Parathyroid adenoma (tissue), 2 donors: ENCODE measurements at regions not wholly inside any gene's neighbourhood (a gene's known extent, or its start where the extent isn't known, plus 50 kb on each side); places are given as distances from the start of the nearest gene placed in this dataset.
"Not testable (repeated sequence)": the region's sequence is repeated elsewhere in the genome, so short reads cannot be mapped to it uniquely, and the experiment has no call there.

Source experiments
- H2AFZ ChIP-seq: fragments of 300-600 bp; sonication (generic); one replicate; pipeline ENCODE4 v1.7.0; 2017; ENCODE audit warnings: antibody characterized with exemption, mild to moderate bottlenecking
- H3K27ac ChIP-seq: fragments of 300-600 bp; sonication (generic); one replicate; pipeline ENCODE4 v1.7.0; 2017
- H3K27me3 ChIP-seq: fragments of 300-600 bp; sonication (generic); one replicate; pipeline ENCODE4 v1.7.0; 2017; ENCODE audit warnings: low read length; ENCODE audit not compliant: control insufficient read depth, insufficient read depth
- H3K36me3 ChIP-seq: fragments of 300-600 bp; sonication (generic); one replicate; pipeline ENCODE4 v1.7.0; 2017; ENCODE audit warnings: low read length; ENCODE audit not compliant: control insufficient read depth, insufficient read depth
- H3K4me1 ChIP-seq: fragments of 300-600 bp; sonication (generic); one replicate; pipeline ENCODE4 v1.7.0; 2017; ENCODE audit warnings: control low read depth
- H3K4me2 ChIP-seq: fragments of 300-600 bp; sonication (generic); one replicate; pipeline ENCODE4 v1.7.0; 2017; ENCODE audit warnings: low read length
- H3K4me3 ChIP-seq: fragments of 300-600 bp; sonication (generic); one replicate; pipeline ENCODE4 v1.7.0; 2017; ENCODE audit warnings: low read depth, low read length
- H3K79me2 ChIP-seq: fragments of 300-600 bp; sonication (generic); one replicate; pipeline ENCODE4 v1.7.0; 2017; ENCODE audit warnings: control low read depth
- H3K9ac ChIP-seq: fragments of 300-600 bp; sonication (generic); one replicate; pipeline ENCODE4 v1.7.0; 2017; ENCODE audit warnings: mild to moderate bottlenecking
- H3K9me3 ChIP-seq: fragments of 300-600 bp; sonication (generic); one replicate; pipeline ENCODE4 v1.7.0; 2017; ENCODE audit warnings: low read length; ENCODE audit not compliant: control insufficient read depth
- TF ChIP-seq, protein P1 (sequence below): fragments of 300-600 bp; sonication (generic); IDR thresholded peaks from one replicate; pipeline ENCODE4 v1.7.0; 2017; ENCODE audit warnings: antibody characterized with exemption, mild to moderate bottlenecking
- donor health status: primary hyperparathyroidism.

GRCh38 chr19:29154163-29154562 lies 58.8 kb downstream of the UQCRFS1 start:
- no peaks in the 10 kb centered on the region for H3K36me3 ChIP-seq
- H3K4me2 ChIP-seq, result no peak overlapping the region
- no peak overlapping the region for H3K9ac ChIP-seq
- no peaks in the 10 kb centered on the region for H3K9me3 ChIP-seq
- no peak overlapping the region for H3K4me3 ChIP-seq
- H3K79me2 ChIP-seq, result no peaks in the 10 kb centered on the region
- TF ChIP-seq, protein P1, sequence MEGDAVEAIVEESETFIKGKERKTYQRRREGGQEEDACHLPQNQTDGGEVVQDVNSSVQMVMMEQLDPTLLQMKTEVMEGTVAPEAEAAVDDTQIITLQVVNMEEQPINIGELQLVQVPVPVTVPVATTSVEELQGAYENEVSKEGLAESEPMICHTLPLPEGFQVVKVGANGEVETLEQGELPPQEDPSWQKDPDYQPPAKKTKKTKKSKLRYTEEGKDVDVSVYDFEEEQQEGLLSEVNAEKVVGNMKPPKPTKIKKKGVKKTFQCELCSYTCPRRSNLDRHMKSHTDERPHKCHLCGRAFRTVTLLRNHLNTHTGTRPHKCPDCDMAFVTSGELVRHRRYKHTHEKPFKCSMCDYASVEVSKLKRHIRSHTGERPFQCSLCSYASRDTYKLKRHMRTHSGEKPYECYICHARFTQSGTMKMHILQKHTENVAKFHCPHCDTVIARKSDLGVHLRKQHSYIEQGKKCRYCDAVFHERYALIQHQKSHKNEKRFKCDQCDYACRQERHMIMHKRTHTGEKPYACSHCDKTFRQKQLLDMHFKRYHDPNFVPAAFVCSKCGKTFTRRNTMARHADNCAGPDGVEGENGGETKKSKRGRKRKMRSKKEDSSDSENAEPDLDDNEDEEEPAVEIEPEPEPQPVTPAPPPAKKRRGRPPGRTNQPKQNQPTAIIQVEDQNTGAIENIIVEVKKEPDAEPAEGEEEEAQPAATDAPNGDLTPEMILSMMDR, result no peak
- H2AFZ ChIP-seq, result no peak overlapping the region
- H3K27me3 ChIP-seq, result no peaks in the 10 kb centered on the region
- H3K27ac ChIP-seq, result no peak overlapping the region
- H3K4me1 ChIP-seq, result no peaks in the 10 kb centered on the region

DNA sequence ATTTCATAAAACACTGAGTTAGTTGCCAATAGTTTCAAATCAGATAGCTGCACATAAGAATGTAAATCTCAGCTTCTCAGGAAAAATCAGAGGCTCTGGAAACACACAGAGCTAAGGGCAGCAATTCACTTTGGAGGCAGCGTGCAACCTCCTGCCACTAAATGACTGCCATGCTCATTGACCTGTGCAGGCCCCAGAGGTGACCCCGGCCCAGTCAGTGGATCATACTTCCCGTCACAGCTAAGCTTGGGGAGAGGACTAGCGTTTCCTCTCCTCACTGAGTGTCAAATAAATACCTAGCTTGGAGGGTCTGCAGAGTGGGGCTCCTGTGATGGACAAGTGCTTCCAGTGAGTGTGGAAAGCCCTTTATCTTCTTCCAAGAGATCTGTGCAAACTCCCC lies 67.2 kb downstream of the UQCRFS1 start:
- no peak overlapping the region for H3K4me2 ChIP-seq
- H3K4me1 ChIP-seq, result no peaks in the 10 kb centered on the region
- TF ChIP-seq, protein P1, result no peak
- H3K4me3 ChIP-seq, result no peak overlapping the region
- no peaks in the 10 kb centered on the region for H3K27me3 ChIP-seq
- H3K9me3 ChIP-seq, result no peaks in the 10 kb centered on the region
- no peak overlapping the region for H3K27ac ChIP-seq
- no peaks in the 10 kb centered on the region for H3K36me3 ChIP-seq
- no peaks in the 10 kb centered on the region for H3K79me2 ChIP-seq
- H2AFZ ChIP-seq, result no peak overlapping the region
- H3K9ac ChIP-seq, result no peak overlapping the region

GRCh38 chr19:29143183-29143582 lies 69.8 kb downstream of the UQCRFS1 start:
- Histone ChIP-seq H3K36me3 (no peaks in the 10 kb centered on the region), H2AFZ (no peak overlapping the region), H3K9ac (no peak overlapping the region), H3K27ac (no peak overlapping the region), H3K27me3 (no peaks in the 10 kb centered on the region), H3K9me3 (no peaks in the 10 kb centered on the region), H3K4me1 (no peaks in the 10 kb centered on the region), H3K4me3 (no peak overlapping the region), H3K4me2 (no peak overlapping the region), H3K79me2 (no peaks in the 10 kb centered on the region)
- TF ChIP-seq, protein P1, result no peak

DNA sequence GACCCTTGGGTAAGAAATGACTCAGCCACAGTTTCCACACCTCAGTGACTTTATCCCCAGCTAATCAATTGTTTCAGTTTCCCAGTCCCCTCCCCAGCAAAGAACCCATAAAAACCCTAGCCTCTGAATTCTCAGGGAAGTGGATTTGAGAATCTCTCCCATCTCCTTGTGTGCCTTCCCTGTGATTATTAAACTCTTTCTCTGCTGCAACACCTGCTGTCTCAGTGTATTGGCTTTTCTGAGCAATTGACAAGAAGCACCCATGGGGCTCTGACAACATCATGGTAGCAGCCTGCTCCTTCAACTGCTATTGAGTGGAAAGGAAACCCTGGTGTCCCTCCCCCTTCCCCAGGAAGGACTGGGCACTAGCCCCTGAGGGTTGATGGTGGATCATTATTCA lies 73.7 kb downstream of the UQCRFS1 start:
- H3K27me3 ChIP-seq, result no peaks in the 10 kb centered on the region
- no peak overlapping the region for H3K4me3 ChIP-seq
- H3K4me2 ChIP-seq, result no peak overlapping the region
- H3K27ac ChIP-seq, result no peak overlapping the region
- TF ChIP-seq, protein P1, result no peak
- no peaks in the 10 kb centered on the region for H3K4me1 ChIP-seq
- no peaks in the 10 kb centered on the region for H3K9me3 ChIP-seq
- no peak overlapping the region for H3K9ac ChIP-seq
- no peaks in the 10 kb centered on the region for H3K79me2 ChIP-seq
- H3K36me3 ChIP-seq, result no peaks in the 10 kb centered on the region
- no peak overlapping the region for H2AFZ ChIP-seq

DNA sequence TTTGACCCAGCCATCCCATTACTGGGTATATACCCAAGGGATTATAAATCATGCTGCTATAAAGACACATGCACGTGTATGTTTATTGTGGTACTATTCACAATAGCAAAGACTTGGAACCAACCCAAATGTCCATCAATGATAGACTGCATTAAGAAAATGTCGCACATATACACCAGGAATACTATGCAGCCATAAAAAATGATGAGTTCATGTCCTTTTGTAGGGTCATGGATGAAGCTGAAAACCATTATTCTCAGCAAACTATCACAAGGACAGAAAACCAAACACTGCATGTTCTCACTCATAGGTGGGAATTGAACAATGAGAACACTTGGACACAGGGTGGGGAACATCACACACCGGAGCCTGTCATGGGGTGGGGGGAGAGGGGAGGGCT lies 74.7 kb downstream of the UQCRFS1 start:
- H3K9ac ChIP-seq, H3K36me3 ChIP-seq, H3K27ac ChIP-seq, H3K79me2 ChIP-seq, H3K27me3 ChIP-seq, H3K9me3 ChIP-seq, H3K4me1 ChIP-seq, H3K4me2 ChIP-seq, H2AFZ ChIP-seq, H3K4me3 ChIP-seq: not testable (repeated sequence)
